ENCODE measurements at regions not wholly inside any gene's neighbourhood (a gene's known extent, or its start where the extent isn't known, plus 50 kb on each side); places are given as distances from the start of the nearest gene placed in this dataset.

- no peaks in the 10 kb centered on the region for H3K4me1 Mint-ChIP-seq (ENCODE audit: low read depth)
- H3K36me3 Mint-ChIP-seq (ENCODE audit: low read depth), result no peaks in the 10 kb centered on the region
- peaks cover 10% of the 10 kb centered on the region for H3K9me3 Mint-ChIP-seq
- no peaks in the 10 kb centered on the region for H3K27me3 Mint-ChIP-seq
- no peak overlapping the region for H3K27ac Mint-ChIP-seq
- intact Hi-C loops (cut with micrococcal nuclease), result no loop called here
- H3K4me3 Mint-ChIP-seq, result no peak overlapping the region
Measured at GRCh38 chr6:141354191-141354955, 778.4 kb upstream of the GJE1 start.

- peaks cover 8% of the 10 kb centered on the region for H3K9me3 Mint-ChIP-seq
- no peaks in the 10 kb centered on the region for H3K27me3 Mint-ChIP-seq
- intact Hi-C loops (cut with micrococcal nuclease), result no loop called here
- H3K4me1 Mint-ChIP-seq (ENCODE audit: low read depth), result no peaks in the 10 kb centered on the region
- H3K27ac Mint-ChIP-seq, result no peak overlapping the region
- no peaks in the 10 kb centered on the region for H3K36me3 Mint-ChIP-seq (ENCODE audit: low read depth)
- H3K4me3 Mint-ChIP-seq, result no peak overlapping the region
Measured at GRCh38 chr6:141351721-141352120, 781.0 kb upstream of the GJE1 start.

GRCh38 chr6:141349710-141350109, 783.0 kb upstream of the GJE1 start:
- Mint-ChIP-seq H3K4me3 (no peak overlapping the region), H3K36me3 (ENCODE audit: low read depth) (no peaks in the 10 kb centered on the region), H3K27ac (no peak overlapping the region), H3K27me3 (no peaks in the 10 kb centered on the region), H3K9me3 (peaks cover 14% of the 10 kb centered on the region), H3K4me1 (ENCODE audit: low read depth) (no peaks in the 10 kb centered on the region)
- intact Hi-C loops (cut with micrococcal nuclease), result no loop called here

GRCh38 chr6:141347906-141348492, 784.7 kb upstream of the GJE1 start:
- H3K27ac Mint-ChIP-seq, result no peak overlapping the region
- H3K4me1 Mint-ChIP-seq (ENCODE audit: low read depth), result no peaks in the 10 kb centered on the region
- peaks cover 14% of the 10 kb centered on the region for H3K9me3 Mint-ChIP-seq
- intact Hi-C loops (cut with micrococcal nuclease), result no loop called here
- no peaks in the 10 kb centered on the region for H3K36me3 Mint-ChIP-seq (ENCODE audit: low read depth)
- H3K27me3 Mint-ChIP-seq, result no peaks in the 10 kb centered on the region
- H3K4me3 Mint-ChIP-seq, result no peak overlapping the region

- Mint-ChIP-seq H3K4me1 (ENCODE audit: low read depth) (no peaks in the 10 kb centered on the region), H3K27me3 (no peaks in the 10 kb centered on the region), H3K36me3 (ENCODE audit: low read depth) (no peaks in the 10 kb centered on the region), H3K9me3 (peaks cover 14% of the 10 kb centered on the region), H3K4me3 (no peak overlapping the region), H3K27ac (no peak overlapping the region)
- intact Hi-C loops (cut with micrococcal nuclease), result no loop called here
Measured at GRCh38 chr6:141347086-141347485, 785.6 kb upstream of the GJE1 start.

- Mint-ChIP-seq H3K4me1 (ENCODE audit: low read depth) (no peaks in the 10 kb centered on the region), H3K27me3 (no peaks in the 10 kb centered on the region), H3K27ac (no peak overlapping the region), H3K36me3 (ENCODE audit: low read depth) (no peaks in the 10 kb centered on the region), H3K4me3 (no peak overlapping the region), H3K9me3 (peaks cover 14% of the 10 kb centered on the region)
- intact Hi-C loops (cut with micrococcal nuclease), result no loop called here
Measured at GRCh38 chr6:141346535-141346934, 786.2 kb upstream of the GJE1 start.

- Mint-ChIP-seq H3K4me1 (ENCODE audit: low read depth) (no peaks in the 10 kb centered on the region), H3K4me3 (no peak overlapping the region), H3K36me3 (ENCODE audit: low read depth) (no peaks in the 10 kb centered on the region), H3K27me3 (no peaks in the 10 kb centered on the region), H3K27ac (no peak overlapping the region), H3K9me3 (peaks cover 23% of the 10 kb centered on the region)
- intact Hi-C loops (cut with micrococcal nuclease), result no loop called here
Measured at GRCh38 chr6:141337191-141337590, 795.5 kb upstream of the GJE1 start.

- Mint-ChIP-seq H3K4me1 (ENCODE audit: low read depth) (no peaks in the 10 kb centered on the region), H3K4me3 (no peak overlapping the region), H3K27me3 (no peaks in the 10 kb centered on the region), H3K36me3 (ENCODE audit: low read depth) (no peaks in the 10 kb centered on the region), H3K27ac (no peak overlapping the region), H3K9me3 (peaks cover 23% of the 10 kb centered on the region)
- intact Hi-C loops (cut with micrococcal nuclease), result no loop called here
Measured at GRCh38 chr6:141335477-141336273, 797.0 kb upstream of the GJE1 start.

GRCh38 chr6:141326925-141327324, 805.8 kb upstream of the GJE1 start:
- Mint-ChIP-seq H3K4me3 (no peak overlapping the region), H3K27ac (no peak overlapping the region), H3K9me3 (no peaks in the 10 kb centered on the region), H3K27me3 (no peaks in the 10 kb centered on the region), H3K4me1 (ENCODE audit: low read depth) (no peaks in the 10 kb centered on the region), H3K36me3 (ENCODE audit: low read depth) (no peaks in the 10 kb centered on the region)
- intact Hi-C loops (cut with micrococcal nuclease), result no loop called here

GRCh38 chr6:141326426-141326825, 806.3 kb upstream of the GJE1 start:
- intact Hi-C loops (cut with micrococcal nuclease), result no loop called here
- H3K4me1 Mint-ChIP-seq (ENCODE audit: low read depth), result no peaks in the 10 kb centered on the region
- H3K36me3 Mint-ChIP-seq (ENCODE audit: low read depth), result no peaks in the 10 kb centered on the region
- no peaks in the 10 kb centered on the region for H3K9me3 Mint-ChIP-seq
- H3K27ac Mint-ChIP-seq, result no peak overlapping the region
- H3K4me3 Mint-ChIP-seq, result no peak overlapping the region
- no peaks in the 10 kb centered on the region for H3K27me3 Mint-ChIP-seq

GRCh38 chr6:141321493-141322347, 811.0 kb upstream of the GJE1 start:
- no peaks in the 10 kb centered on the region for H3K36me3 Mint-ChIP-seq (ENCODE audit: low read depth)
- H3K4me3 Mint-ChIP-seq, result no peak overlapping the region
- H3K27ac Mint-ChIP-seq, result no peak overlapping the region
- H3K27me3 Mint-ChIP-seq, result no peaks in the 10 kb centered on the region
- H3K4me1 Mint-ChIP-seq (ENCODE audit: low read depth), result no peaks in the 10 kb centered on the region
- H3K9me3 Mint-ChIP-seq, result no peaks in the 10 kb centered on the region
- intact Hi-C loops (cut with micrococcal nuclease), result no loop called here

- Mint-ChIP-seq H3K9me3 (no peaks in the 10 kb centered on the region), H3K4me1 (ENCODE audit: low read depth) (no peaks in the 10 kb centered on the region), H3K36me3 (ENCODE audit: low read depth) (no peaks in the 10 kb centered on the region), H3K27me3 (no peaks in the 10 kb centered on the region), H3K27ac (no peak overlapping the region), H3K4me3 (no peak overlapping the region)
- intact Hi-C loops (cut with micrococcal nuclease), result no loop called here
Measured at GRCh38 chr6:141316236-141316635, 816.5 kb upstream of the GJE1 start.

GRCh38 chr6:141313986-141314385, 818.7 kb upstream of the GJE1 start:
- intact Hi-C loops (cut with micrococcal nuclease), result no loop called here
- no peaks in the 10 kb centered on the region for H3K9me3 Mint-ChIP-seq
- no peaks in the 10 kb centered on the region for H3K4me1 Mint-ChIP-seq (ENCODE audit: low read depth)
- no peaks in the 10 kb centered on the region for H3K36me3 Mint-ChIP-seq (ENCODE audit: low read depth)
- H3K27me3 Mint-ChIP-seq, result no peaks in the 10 kb centered on the region
- no peak overlapping the region for H3K4me3 Mint-ChIP-seq
- H3K27ac Mint-ChIP-seq, result no peak overlapping the region

- intact Hi-C loops (cut with micrococcal nuclease), result no loop called here
- no peaks in the 10 kb centered on the region for H3K4me1 Mint-ChIP-seq (ENCODE audit: low read depth)
- H3K27me3 Mint-ChIP-seq, result no peaks in the 10 kb centered on the region
- no peaks in the 10 kb centered on the region for H3K9me3 Mint-ChIP-seq
- H3K36me3 Mint-ChIP-seq (ENCODE audit: low read depth), result no peaks in the 10 kb centered on the region
- H3K4me3 Mint-ChIP-seq, result no peak overlapping the region
- H3K27ac Mint-ChIP-seq, result no peak overlapping the region
Measured at GRCh38 chr6:141309295-141309694, 823.4 kb upstream of the GJE1 start.

All from dendritic cell treated with granulocyte-macrophage colony-stimulating factor and Interleukin-4, amounts not matched to agents 40 ng/mL and 50 ng/mL, for 4 days (primary cell).